ENCODE measurements at regions not wholly inside any gene's neighbourhood (a gene's known extent, or its start where the extent isn't known, plus 50 kb on each side); places are given as distances from the start of the nearest gene placed in this dataset.

DNA sequence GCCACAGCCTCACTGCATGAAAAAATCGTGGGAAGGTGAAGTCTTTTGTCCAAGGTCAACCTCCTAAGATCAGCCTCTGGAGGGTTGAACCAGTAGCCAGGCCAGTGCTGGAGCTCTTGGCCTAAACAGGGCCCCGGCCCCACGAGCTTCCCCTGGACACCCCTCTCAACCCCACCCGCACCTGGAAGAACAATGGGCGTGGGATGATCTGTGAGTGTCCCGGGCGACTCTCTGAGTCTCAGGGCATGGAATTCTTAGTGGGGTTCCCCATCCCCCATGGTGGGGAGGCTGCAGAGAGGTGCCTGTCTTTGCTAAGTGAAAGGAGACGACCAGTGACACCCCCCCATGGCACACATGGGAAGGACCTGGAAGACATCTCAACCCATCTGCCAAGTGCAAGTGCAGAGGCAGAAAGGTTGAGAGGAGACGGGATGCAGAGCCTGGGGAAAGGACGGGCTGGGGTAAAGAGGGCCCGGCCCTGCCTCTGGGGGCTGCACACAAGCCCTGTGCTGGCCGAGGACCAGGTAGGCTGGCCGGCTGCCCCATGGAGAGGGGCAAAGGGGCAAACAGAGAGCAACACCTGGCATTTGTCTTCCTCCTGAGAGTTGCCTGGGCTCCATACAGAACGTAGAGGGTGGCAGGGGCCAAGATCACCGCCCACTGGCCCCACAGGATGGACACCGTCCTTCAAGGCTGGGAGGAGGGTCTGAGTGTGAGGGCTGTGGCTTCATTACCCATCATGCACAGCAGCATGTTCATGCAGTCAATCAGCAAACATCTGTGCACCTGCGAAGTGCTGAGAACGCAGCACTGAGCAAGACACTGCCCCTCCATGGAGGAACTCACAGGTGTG, 163.0 kb upstream of the PPP2R2D start:
- TF ChIP-seq ZFAT (CRISPR knock-in tag; conservative IDR thresholded peaks at IDR 0.05) (no peak), MZF1 (CRISPR knock-in tag; IDR thresholded peaks at IDR 0.05; ENCODE audit: borderline replicate concordance) (no peak), ATRX (CRISPR knock-in tag; IDR thresholded peaks at IDR 0.05; ENCODE audit: borderline replicate concordance) (no peak), POLR2AphosphoS5 (IDR thresholded peaks at IDR 0.05; ENCODE audit: low read depth, low read length) (no peak), ZNF282 (IDR thresholded peaks at IDR 0.05; ENCODE audit: partially characterized antibody) (no peak), KLF16 (CRISPR knock-in tag; IDR thresholded peaks at IDR 0.05) (no peak), NCOR1 (IDR thresholded peaks at IDR 0.05; ENCODE audit: borderline replicate concordance, low read length) (no peak), TGIF2 (CRISPR knock-in tag; IDR thresholded peaks at IDR 0.05) (no peak), SMAD1 (CRISPR knock-in tag; IDR thresholded peaks at IDR 0.05; ENCODE audit: borderline replicate concordance, low read depth) (no peak)
- TF ChIP-seq, protein P1, sequence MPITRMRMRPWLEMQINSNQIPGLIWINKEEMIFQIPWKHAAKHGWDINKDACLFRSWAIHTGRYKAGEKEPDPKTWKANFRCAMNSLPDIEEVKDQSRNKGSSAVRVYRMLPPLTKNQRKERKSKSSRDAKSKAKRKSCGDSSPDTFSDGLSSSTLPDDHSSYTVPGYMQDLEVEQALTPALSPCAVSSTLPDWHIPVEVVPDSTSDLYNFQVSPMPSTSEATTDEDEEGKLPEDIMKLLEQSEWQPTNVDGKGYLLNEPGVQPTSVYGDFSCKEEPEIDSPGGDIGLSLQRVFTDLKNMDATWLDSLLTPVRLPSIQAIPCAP (CRISPR knock-in tag; IDR thresholded peaks at IDR 0.05; ENCODE audit: low read depth) = no peak
- TF ChIP-seq, protein P2, sequence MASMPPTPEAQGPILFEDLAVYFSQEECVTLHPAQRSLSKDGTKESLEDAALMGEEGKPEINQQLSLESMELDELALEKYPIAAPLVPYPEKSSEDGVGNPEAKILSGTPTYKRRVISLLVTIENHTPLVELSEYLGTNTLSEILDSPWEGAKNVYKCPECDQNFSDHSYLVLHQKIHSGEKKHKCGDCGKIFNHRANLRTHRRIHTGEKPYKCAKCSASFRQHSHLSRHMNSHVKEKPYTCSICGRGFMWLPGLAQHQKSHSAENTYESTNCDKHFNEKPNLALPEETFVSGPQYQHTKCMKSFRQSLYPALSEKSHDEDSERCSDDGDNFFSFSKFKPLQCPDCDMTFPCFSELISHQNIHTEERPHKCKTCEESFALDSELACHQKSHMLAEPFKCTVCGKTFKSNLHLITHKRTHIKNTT (CRISPR knock-in tag; IDR thresholded peaks at IDR 0.05) = no peak
